Frontal cortex (tissue), 3 donors: ENCODE measurements at regions not wholly inside any gene's neighbourhood (a gene's known extent, or its start where the extent isn't known, plus 50 kb on each side); places are given as distances from the start of the nearest gene placed in this dataset.

ENCODE experiments used
- DNase-seq, 2 donors: peaks; one replicate each; pipeline ENCODE4 v3.0.0; 2012; ENCODE audit warnings: low spot score in 2 of 2
- FAIRE-seq: peaks from 2 replicates; lab custom pipeline; 2012; peaks lifted over from hg19 to GRCh38; lab: Jason Lieb, UNC
- donor health status: control.
- donor health status: control.
- donor health status: control.

- no peak for DNase-seq
- FAIRE-seq, result no peak
Observed at GRCh38 chr4:164423819-164424218, 330.1 kb upstream of the SMIM31 start.

- DNase-seq (no peak), FAIRE-seq (no peak)
Observed at GRCh38 chr4:164424846-164425245, 329.1 kb upstream of the SMIM31 start.

GRCh38 chr4:164428561-164428960 lies 325.4 kb upstream of the SMIM31 start:
- no peak for DNase-seq
- FAIRE-seq, result no peak

- no peak for FAIRE-seq
Observed at GRCh38 chr4:164438321-164438720, 315.6 kb upstream of the SMIM31 start.

GRCh38 chr4:164439037-164439436 lies 314.9 kb upstream of the SMIM31 start:
- FAIRE-seq (no peak), DNase-seq (no peak)

More at GRCh38 chr4:164438321-164438720, 315.6 kb upstream of the SMIM31 start:
- no peak for DNase-seq

GRCh38 chr4:164440199-164440598 lies 313.7 kb upstream of the SMIM31 start:
- FAIRE-seq (no peak), DNase-seq (no peak)

- FAIRE-seq, result no peak
Observed at GRCh38 chr4:164441109-164441508, 312.8 kb upstream of the SMIM31 start.

GRCh38 chr4:164442180-164442579 lies 311.8 kb upstream of the SMIM31 start:
- DNase-seq (no peak), FAIRE-seq (no peak)

More at GRCh38 chr4:164441109-164441508, 312.8 kb upstream of the SMIM31 start:
- DNase-seq, result no peak

- FAIRE-seq (no peak), DNase-seq (no peak)
Observed at GRCh38 chr4:164446516-164446915, 307.4 kb upstream of the SMIM31 start.

GRCh38 chr4:164461901-164462300 lies 292.0 kb upstream of the SMIM31 start:
- FAIRE-seq (no peak), DNase-seq (no peak)

- no peak for FAIRE-seq
- no peak for DNase-seq
Observed at GRCh38 chr4:164462471-164462870, 291.5 kb upstream of the SMIM31 start.

GRCh38 chr4:164464313-164464712 lies 289.6 kb upstream of the SMIM31 start:
- no peak for DNase-seq

GRCh38 chr4:164467493-164467892 lies 286.4 kb upstream of the SMIM31 start:
- DNase-seq, result no peak
- FAIRE-seq, result no peak

More at GRCh38 chr4:164464313-164464712, 289.6 kb upstream of the SMIM31 start:
- no peak for FAIRE-seq

- DNase-seq (no peak), FAIRE-seq (no peak)
Observed at GRCh38 chr4:164481306-164482091, 272.4 kb upstream of the SMIM31 start.

GRCh38 chr4:164482092-164482404 lies 271.9 kb upstream of the SMIM31 start:
- no peak for FAIRE-seq
- DNase-seq, result no peak

GRCh38 chr4:164482758-164483157 lies 271.2 kb upstream of the SMIM31 start:
- DNase-seq (no peak), FAIRE-seq (no peak)

GRCh38 chr4:164483711-164484110 lies 270.2 kb upstream of the SMIM31 start:
- FAIRE-seq (no peak), DNase-seq (no peak)

GRCh38 chr4:164484551-164484950 lies 269.4 kb upstream of the SMIM31 start:
- FAIRE-seq, result no peak

GRCh38 chr4:164485136-164485535 lies 268.8 kb upstream of the SMIM31 start:
- no peak for DNase-seq
- FAIRE-seq, result no peak

More at GRCh38 chr4:164484551-164484950, 269.4 kb upstream of the SMIM31 start:
- no peak for DNase-seq

GRCh38 chr4:164488114-164488513 lies 265.8 kb upstream of the SMIM31 start:
- FAIRE-seq (no peak), DNase-seq (no peak)

GRCh38 chr4:164501074-164501473 lies 252.9 kb upstream of the SMIM31 start:
- FAIRE-seq (no peak), DNase-seq (no peak)

GRCh38 chr4:164503874-164504273 lies 250.1 kb upstream of the SMIM31 start:
- no peak for FAIRE-seq
- no peak for DNase-seq
